ENCODE measurements at regions not wholly inside any gene's neighbourhood (a gene's known extent, or its start where the extent isn't known, plus 50 kb on each side); places are given as distances from the start of the nearest gene placed in this dataset.

DNA sequence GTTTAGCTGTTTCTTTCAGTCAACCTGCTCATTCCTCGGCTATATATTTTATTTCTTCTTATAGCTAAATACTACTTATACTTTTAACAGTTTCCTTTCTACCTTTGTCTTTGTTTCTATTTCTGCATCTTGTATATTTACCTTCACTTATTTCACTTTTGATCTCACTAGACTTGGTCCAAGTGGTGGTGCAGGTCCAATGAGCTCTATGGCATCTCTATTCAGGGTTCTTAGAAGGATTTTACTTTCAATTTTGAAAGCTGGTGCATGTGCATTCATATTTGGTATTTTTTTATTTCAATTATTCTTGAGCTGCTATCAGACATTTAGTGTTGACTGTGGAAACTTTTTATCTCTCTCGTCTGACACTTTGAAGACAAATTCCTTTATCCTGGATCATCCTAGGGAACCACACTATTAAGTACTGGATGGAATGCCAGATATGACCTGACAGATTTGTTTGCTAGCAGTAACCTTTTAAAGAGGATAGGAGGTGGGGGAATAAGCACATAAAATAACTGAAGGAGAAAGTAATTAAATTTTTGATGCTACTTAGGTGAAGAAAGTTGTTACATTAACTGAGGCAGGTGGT is 123.1 kb upstream of the PJA2 start:
- no peak overlapping the region for H3K27ac ChIP-seq
- no peak for TF ChIP-seq ZFX (IDR thresholded peaks at IDR 0.05; ENCODE audit: borderline replicate concordance)
- TF ChIP-seq CTCF (IDR thresholded peaks at IDR 0.05): no peak

GRCh38 chr5:109531262-109531661 is 121.5 kb upstream of the PJA2 start:
- TF ChIP-seq CTCF (IDR thresholded peaks at IDR 0.05): no peak
- TF ChIP-seq ZFX (IDR thresholded peaks at IDR 0.05; ENCODE audit: borderline replicate concordance): no peak
- no peak overlapping the region for H3K27ac ChIP-seq

DNA sequence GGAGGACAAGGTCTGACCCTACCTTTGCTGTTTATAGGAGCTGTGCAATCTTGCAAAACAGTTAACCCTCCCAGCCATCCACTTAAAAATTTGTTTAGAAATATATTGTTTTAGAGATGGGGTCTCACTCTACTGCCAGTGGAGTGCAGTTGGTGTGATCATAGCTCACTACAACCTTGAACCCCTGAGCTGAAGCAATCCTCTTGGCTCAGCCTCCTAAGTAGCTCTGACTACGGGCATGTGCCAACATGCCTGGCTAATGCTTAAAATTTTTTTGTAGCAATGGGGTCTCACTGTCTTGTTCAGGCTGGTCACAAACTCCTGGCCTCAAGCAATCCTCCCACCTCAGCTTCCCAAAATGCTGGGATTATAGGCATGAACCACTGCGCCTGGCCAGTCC is 120.2 kb upstream of the PJA2 start:
- H3K27ac ChIP-seq: no peak overlapping the region
- TF ChIP-seq CTCF (IDR thresholded peaks at IDR 0.05): no peak
- TF ChIP-seq ZFX (IDR thresholded peaks at IDR 0.05; ENCODE audit: borderline replicate concordance): no peak

- TF ChIP-seq CTCF (IDR thresholded peaks at IDR 0.05) (no peak), ZFX (IDR thresholded peaks at IDR 0.05; ENCODE audit: borderline replicate concordance) (no peak)
- H3K27ac ChIP-seq: no peak overlapping the region
Observed at GRCh38 chr5:109529520-109529919, 119.7 kb upstream of the PJA2 start.

- no peak overlapping the region for H3K27ac ChIP-seq
- TF ChIP-seq ZFX (IDR thresholded peaks at IDR 0.05; ENCODE audit: borderline replicate concordance) (no peak), CTCF (IDR thresholded peaks at IDR 0.05) (no peak)
Observed at GRCh38 chr5:109524555-109524954, 114.8 kb upstream of the PJA2 start.

DNA sequence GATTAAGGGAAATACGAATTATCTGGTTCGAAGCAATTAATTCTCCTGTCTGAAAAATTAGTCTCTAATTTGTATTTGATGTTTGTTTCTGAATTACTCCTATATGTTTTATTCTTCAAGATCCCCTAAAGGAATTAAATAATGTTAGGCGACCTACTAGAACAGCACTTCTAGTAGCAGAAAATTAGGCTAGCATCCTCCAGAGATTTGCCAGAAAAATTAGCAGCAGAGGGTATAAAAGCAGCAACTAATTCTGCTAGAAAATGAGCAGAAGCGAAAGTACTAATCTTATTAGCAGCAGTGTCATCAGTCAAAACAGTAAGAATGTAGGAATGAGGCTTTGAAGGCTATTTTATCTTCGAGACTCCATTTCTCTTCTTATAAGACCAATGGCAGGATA is 114.3 kb upstream of the PJA2 start:
- H3K27ac ChIP-seq: no peak overlapping the region
- TF ChIP-seq CTCF (IDR thresholded peaks at IDR 0.05): no peak

DNA sequence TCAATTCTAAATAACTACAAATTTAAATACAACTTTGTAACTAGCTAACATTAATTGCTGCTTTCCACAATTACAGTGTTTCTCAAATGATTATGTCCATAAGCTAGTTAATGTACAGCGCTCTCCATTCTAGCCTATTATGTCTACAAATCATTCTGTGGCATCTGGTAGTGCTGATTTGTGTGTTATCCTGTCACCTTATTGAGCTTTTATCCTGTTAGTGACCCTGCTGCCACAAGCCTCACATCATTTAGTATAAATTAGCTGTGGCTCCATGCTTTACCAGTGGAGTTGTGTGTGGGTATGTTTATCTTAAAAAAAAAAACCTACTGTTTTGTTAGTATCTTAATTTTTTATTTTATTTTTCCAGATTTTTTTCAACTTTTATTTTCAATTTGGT is 112.6 kb upstream of the PJA2 start:
- TF ChIP-seq CTCF (IDR thresholded peaks at IDR 0.05): no peak
- no peak for TF ChIP-seq ZFX (IDR thresholded peaks at IDR 0.05; ENCODE audit: borderline replicate concordance)
- H3K27ac ChIP-seq: no peak overlapping the region
